ENCODE measurements at regions not wholly inside any gene's neighbourhood (a gene's known extent, or its start where the extent isn't known, plus 50 kb on each side); places are given as distances from the start of the nearest gene placed in this dataset.

DNA sequence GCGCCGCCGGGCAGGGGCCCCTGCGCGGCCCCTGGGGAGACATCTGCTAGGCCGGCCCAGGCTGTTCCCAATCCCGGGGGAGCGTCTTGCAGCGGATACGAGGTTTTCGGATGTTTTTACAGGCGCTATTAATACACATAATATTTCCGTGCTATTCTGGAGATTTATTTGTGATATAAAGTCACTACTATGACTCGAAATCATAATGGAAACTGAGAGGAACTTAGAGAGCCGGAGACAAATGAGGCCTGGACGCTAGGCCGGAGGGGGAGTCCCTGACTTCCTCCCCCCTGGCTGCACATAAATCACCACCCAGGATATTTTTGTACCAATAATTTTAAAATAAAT, 91.7 kb upstream of the ANO1 start:
- CTCF ChIA-PET = no interaction called here
- Mint-ChIP-seq H3K27me3 (peaks cover 79% of the 10 kb centered on the region), H3K27ac (no peak overlapping the region), H3K36me3 (no peaks in the 10 kb centered on the region), H3K4me1 (peaks cover 2% of the 10 kb centered on the region), H3K9me3 (no peaks in the 10 kb centered on the region), H3K4me3 (no peak overlapping the region)
- no peak for DNase-seq

- H3K36me3 Mint-ChIP-seq = no peaks in the 10 kb centered on the region
- CTCF ChIA-PET = no interaction called here
- DNase-seq = no peak
- H3K4me3 Mint-ChIP-seq = no peak overlapping the region
- H3K27ac Mint-ChIP-seq = no peak overlapping the region
- peaks cover 77% of the 10 kb centered on the region for H3K27me3 Mint-ChIP-seq
- H3K9me3 Mint-ChIP-seq = no peaks in the 10 kb centered on the region
- peaks cover 2% of the 10 kb centered on the region for H3K4me1 Mint-ChIP-seq
These were observed 91.3 kb upstream of the ANO1 start for GRCh38 chr11:69986830-69987229.

DNA sequence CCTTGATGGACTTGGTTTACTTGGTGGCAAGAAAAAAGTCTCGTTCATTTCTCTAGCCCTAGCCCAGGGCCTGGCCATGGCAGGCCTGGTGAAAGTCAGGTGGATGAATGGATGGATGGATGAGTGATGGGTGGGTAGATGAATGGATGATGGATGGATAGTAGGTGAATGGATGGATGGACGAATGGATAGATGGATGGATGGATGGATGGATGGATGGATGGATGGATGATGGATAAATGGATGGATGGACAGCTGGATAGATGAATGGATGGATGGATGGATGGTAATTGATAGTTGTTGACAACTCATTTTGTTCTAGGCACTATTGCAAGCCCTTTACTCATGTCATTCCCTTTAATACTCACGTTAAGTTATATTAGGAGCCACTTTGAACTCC, 86.1 kb upstream of the ANO1 start:
- Mint-ChIP-seq H3K4me1 (no peaks in the 10 kb centered on the region), H3K4me3 (no peak overlapping the region), H3K9me3 (peaks cover 2% of the 10 kb centered on the region), H3K27ac (no peak overlapping the region), H3K36me3 (no peaks in the 10 kb centered on the region), H3K27me3 (peaks cover 32% of the 10 kb centered on the region)
- no peak for DNase-seq
- CTCF ChIA-PET = no interaction called here

- no peaks in the 10 kb centered on the region for H3K36me3 Mint-ChIP-seq
- no peak overlapping the region for H3K4me3 Mint-ChIP-seq
- H3K27me3 Mint-ChIP-seq = peaks cover 26% of the 10 kb centered on the region
- no peaks in the 10 kb centered on the region for H3K4me1 Mint-ChIP-seq
- no peak overlapping the region for H3K27ac Mint-ChIP-seq
- CTCF ChIA-PET = no interaction called here
- H3K9me3 Mint-ChIP-seq = peaks cover 2% of the 10 kb centered on the region
- no peak for DNase-seq
These were observed 85.0 kb upstream of the ANO1 start for GRCh38 chr11:69992943-69993694.

GRCh38 chr11:69994810-69995209, 83.3 kb upstream of the ANO1 start:
- Mint-ChIP-seq H3K4me3 (no peak overlapping the region), H3K27ac (no peak overlapping the region), H3K27me3 (peaks cover 10% of the 10 kb centered on the region), H3K4me1 (no peaks in the 10 kb centered on the region), H3K36me3 (no peaks in the 10 kb centered on the region), H3K9me3 (peaks cover 2% of the 10 kb centered on the region)
- DNase-seq = no peak
- CTCF ChIA-PET = no interaction called here

- Mint-ChIP-seq H3K4me3 (no peak overlapping the region), H3K27me3 (peaks cover 10% of the 10 kb centered on the region), H3K27ac (no peak overlapping the region), H3K9me3 (peaks cover 2% of the 10 kb centered on the region), H3K4me1 (no peaks in the 10 kb centered on the region), H3K36me3 (no peaks in the 10 kb centered on the region)
- CTCF ChIA-PET = no interaction called here
- DNase-seq = no peak
These were observed 82.4 kb upstream of the ANO1 start for GRCh38 chr11:69995697-69996096.

DNA sequence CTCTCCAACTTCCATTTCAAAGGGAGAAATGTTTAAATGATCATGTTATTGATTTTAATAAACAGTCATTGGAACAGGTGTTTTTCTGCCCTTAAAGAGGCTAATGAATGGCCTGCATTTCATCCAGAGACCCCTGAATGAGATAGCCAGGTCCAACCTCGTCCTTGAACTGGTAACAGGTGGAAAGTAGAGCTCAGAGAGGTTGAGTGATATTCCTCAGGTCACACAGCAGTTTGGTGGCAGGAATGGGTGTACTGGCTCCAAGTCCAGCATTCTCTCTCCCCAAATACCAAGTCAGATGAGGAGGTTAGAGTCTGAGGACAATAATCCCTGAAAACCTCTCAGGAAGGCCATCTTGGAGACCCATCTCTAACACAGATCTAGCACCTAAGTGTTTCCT, 81.7 kb upstream of the ANO1 start:
- Mint-ChIP-seq H3K36me3 (no peaks in the 10 kb centered on the region), H3K9me3 (peaks cover 2% of the 10 kb centered on the region), H3K27me3 (peaks cover 10% of the 10 kb centered on the region), H3K27ac (no peak overlapping the region), H3K4me3 (no peak overlapping the region), H3K4me1 (no peaks in the 10 kb centered on the region)
- CTCF ChIA-PET = no interaction called here
- no peak for DNase-seq

- H3K4me3 Mint-ChIP-seq = no peak overlapping the region
- H3K4me1 Mint-ChIP-seq = no peaks in the 10 kb centered on the region
- CTCF ChIA-PET = no interaction called here
- H3K27me3 Mint-ChIP-seq = peaks cover 10% of the 10 kb centered on the region
- H3K9me3 Mint-ChIP-seq = peaks cover 2% of the 10 kb centered on the region
- no peaks in the 10 kb centered on the region for H3K36me3 Mint-ChIP-seq
- DNase-seq = no peak
- no peak overlapping the region for H3K27ac Mint-ChIP-seq
These were observed 80.8 kb upstream of the ANO1 start for GRCh38 chr11:69997352-69997751.

DNA sequence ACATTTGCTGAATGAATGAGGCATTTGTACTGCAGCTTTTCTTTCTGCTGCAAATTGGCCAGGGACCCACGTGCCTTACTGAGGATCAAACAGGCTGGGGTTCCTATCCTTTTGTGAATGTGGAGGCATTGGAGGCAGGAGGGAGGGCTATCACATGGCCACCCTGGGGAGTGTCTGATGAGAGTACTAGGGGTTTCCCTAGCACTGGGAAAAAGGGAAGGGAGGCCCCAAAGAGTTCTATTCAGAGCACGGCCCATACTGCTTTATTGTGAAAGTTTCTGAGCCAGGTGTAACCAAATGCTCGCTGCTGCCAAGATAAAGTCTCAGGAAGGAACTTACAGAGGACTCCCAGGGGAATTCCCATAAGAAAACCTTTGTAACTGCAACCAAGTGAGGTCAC, 78.4 kb upstream of the ANO1 start:
- CTCF ChIA-PET = no interaction called here
- Mint-ChIP-seq H3K27ac (no peak overlapping the region), H3K4me3 (no peak overlapping the region), H3K9me3 (no peaks in the 10 kb centered on the region), H3K36me3 (no peaks in the 10 kb centered on the region), H3K4me1 (no peaks in the 10 kb centered on the region), H3K27me3 (peaks cover 9% of the 10 kb centered on the region)
- no peak for DNase-seq

GRCh38 chr11:70000228-70000627, 77.9 kb upstream of the ANO1 start:
- Mint-ChIP-seq H3K27me3 (peaks cover 9% of the 10 kb centered on the region), H3K9me3 (no peaks in the 10 kb centered on the region), H3K4me1 (no peaks in the 10 kb centered on the region), H3K4me3 (no peak overlapping the region), H3K36me3 (no peaks in the 10 kb centered on the region), H3K27ac (no peak overlapping the region)
- CTCF ChIA-PET = no interaction called here
- DNase-seq = no peak

- CTCF ChIA-PET = no interaction called here
- peaks cover 9% of the 10 kb centered on the region for H3K27me3 Mint-ChIP-seq
- no peaks in the 10 kb centered on the region for H3K36me3 Mint-ChIP-seq
- DNase-seq = no peak
- H3K27ac Mint-ChIP-seq = no peak overlapping the region
- no peaks in the 10 kb centered on the region for H3K9me3 Mint-ChIP-seq
- no peak overlapping the region for H3K4me3 Mint-ChIP-seq
- no peaks in the 10 kb centered on the region for H3K4me1 Mint-ChIP-seq
These were observed 76.9 kb upstream of the ANO1 start for GRCh38 chr11:70001246-70001645.

GRCh38 chr11:70002433-70002832, 75.7 kb upstream of the ANO1 start:
- DNase-seq = no peak

GRCh38 chr11:70005107-70005818, 72.9 kb upstream of the ANO1 start:
- H3K27me3 Mint-ChIP-seq = peaks cover 4% of the 10 kb centered on the region
- no peaks in the 10 kb centered on the region for H3K9me3 Mint-ChIP-seq
- no peak overlapping the region for H3K27ac Mint-ChIP-seq
- DNase-seq = no peak
- no peak overlapping the region for H3K4me3 Mint-ChIP-seq
- CTCF ChIA-PET = no interaction called here
- H3K36me3 Mint-ChIP-seq = no peaks in the 10 kb centered on the region
- H3K4me1 Mint-ChIP-seq = no peaks in the 10 kb centered on the region

More at GRCh38 chr11:70002433-70002832, 75.7 kb upstream of the ANO1 start:
- H3K4me1 Mint-ChIP-seq = no peaks in the 10 kb centered on the region
- CTCF ChIA-PET = no interaction called here
- H3K27me3 Mint-ChIP-seq = peaks cover 9% of the 10 kb centered on the region
- no peaks in the 10 kb centered on the region for H3K36me3 Mint-ChIP-seq
- no peaks in the 10 kb centered on the region for H3K9me3 Mint-ChIP-seq
- no peak overlapping the region for H3K27ac Mint-ChIP-seq
- no peak overlapping the region for H3K4me3 Mint-ChIP-seq

GRCh38 chr11:70007796-70008195, 70.3 kb upstream of the ANO1 start:
- peaks cover 4% of the 10 kb centered on the region for H3K27me3 Mint-ChIP-seq
- H3K4me3 Mint-ChIP-seq = no peak overlapping the region
- no peak overlapping the region for H3K27ac Mint-ChIP-seq
- CTCF ChIA-PET = no interaction called here
- H3K36me3 Mint-ChIP-seq = no peaks in the 10 kb centered on the region
- no peaks in the 10 kb centered on the region for H3K4me1 Mint-ChIP-seq
- H3K9me3 Mint-ChIP-seq = no peaks in the 10 kb centered on the region
- DNase-seq = no peak

DNA sequence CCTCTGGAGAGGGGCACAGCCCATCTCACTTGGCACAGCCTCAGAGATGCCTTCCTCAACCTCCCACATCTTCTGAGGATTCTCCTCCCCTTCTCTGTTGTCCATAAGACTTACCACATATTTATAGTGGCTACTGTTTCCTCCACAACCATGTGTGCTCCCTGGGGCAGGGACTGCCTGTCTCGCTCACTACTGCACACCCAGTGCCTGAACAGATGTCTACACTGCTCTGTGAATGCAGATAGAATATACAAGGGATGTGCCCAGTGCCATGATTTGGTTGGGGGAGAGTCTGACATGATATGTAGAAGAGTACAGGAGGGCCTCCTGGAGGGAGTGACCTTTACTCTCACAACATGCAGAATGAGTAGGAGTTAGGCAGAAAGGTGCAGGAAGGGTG, 67.3 kb upstream of the ANO1 start:
- no peak for DNase-seq
- H3K4me1 Mint-ChIP-seq = no peaks in the 10 kb centered on the region
- H3K27ac Mint-ChIP-seq = no peak overlapping the region
- H3K27me3 Mint-ChIP-seq = no peaks in the 10 kb centered on the region
- H3K36me3 Mint-ChIP-seq = no peaks in the 10 kb centered on the region
- no peaks in the 10 kb centered on the region for H3K9me3 Mint-ChIP-seq
- H3K4me3 Mint-ChIP-seq = no peak overlapping the region
- CTCF ChIA-PET = no interaction called here

All from activated naive CD4-positive, alpha-beta T cell treated with anti-CD3 and anti-CD28 coated beads, Interleukin-2, amount 10 ng/mL, durations not matched to agents 7 days and 5 days (primary cell).